ENCODE measurements at regions not wholly inside any gene's neighbourhood (a gene's known extent, or its start where the extent isn't known, plus 50 kb on each side); places are given as distances from the start of the nearest gene placed in this dataset.
"Not testable (repeated sequence)": the region's sequence is repeated elsewhere in the genome, so short reads cannot be mapped to it uniquely, and the experiment has no call there.

DNA sequence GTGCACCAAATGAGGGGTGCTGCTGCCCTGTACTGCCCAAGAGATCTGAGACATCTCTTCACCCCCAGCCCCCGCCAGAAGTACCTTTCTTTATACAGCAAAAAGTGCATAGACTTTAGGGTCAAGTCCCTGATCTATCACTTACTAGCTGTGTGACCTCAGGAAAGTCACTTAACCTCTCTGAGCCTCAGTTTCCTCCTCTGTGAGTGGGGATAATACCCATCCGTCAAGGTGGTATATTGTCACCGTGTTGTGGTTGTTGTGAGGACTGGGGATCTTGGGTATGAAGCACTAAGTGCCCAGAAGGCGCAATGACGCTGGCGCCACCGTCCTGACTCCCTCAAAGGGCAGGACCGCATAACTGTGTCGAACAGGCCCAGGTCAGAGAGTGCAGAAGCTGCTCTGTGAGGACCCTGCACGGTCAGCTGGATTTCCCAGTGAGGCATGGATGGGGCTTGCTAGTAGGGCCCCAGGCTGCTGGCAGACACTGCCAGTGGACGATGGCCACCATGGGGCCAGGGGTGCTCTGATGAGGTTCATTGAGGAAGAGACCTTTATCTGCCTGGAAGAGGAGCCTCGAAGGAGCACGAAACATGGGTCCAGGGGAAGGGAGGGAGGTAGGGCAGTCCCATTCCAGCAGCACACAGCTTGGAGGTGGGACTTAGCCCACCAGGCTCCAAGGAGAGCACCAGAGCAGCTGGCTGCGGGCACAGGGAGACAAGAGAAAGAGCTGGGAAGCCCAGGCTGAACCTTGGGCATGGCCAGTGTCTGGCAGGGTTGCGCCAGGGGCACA is 61.8 kb upstream of the LAPTM4A start:
- intact Hi-C loops (cut with DNase I) = no loop called here
- TF ChIP-seq, protein P1, sequence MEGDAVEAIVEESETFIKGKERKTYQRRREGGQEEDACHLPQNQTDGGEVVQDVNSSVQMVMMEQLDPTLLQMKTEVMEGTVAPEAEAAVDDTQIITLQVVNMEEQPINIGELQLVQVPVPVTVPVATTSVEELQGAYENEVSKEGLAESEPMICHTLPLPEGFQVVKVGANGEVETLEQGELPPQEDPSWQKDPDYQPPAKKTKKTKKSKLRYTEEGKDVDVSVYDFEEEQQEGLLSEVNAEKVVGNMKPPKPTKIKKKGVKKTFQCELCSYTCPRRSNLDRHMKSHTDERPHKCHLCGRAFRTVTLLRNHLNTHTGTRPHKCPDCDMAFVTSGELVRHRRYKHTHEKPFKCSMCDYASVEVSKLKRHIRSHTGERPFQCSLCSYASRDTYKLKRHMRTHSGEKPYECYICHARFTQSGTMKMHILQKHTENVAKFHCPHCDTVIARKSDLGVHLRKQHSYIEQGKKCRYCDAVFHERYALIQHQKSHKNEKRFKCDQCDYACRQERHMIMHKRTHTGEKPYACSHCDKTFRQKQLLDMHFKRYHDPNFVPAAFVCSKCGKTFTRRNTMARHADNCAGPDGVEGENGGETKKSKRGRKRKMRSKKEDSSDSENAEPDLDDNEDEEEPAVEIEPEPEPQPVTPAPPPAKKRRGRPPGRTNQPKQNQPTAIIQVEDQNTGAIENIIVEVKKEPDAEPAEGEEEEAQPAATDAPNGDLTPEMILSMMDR (IDR thresholded peaks at IDR 0.05) = no peak
- Histone ChIP-seq H3K4me3 (no peak overlapping the region), H3K27ac (no peak overlapping the region), H3K27me3 (ENCODE audit: low read depth) (no peaks in the 10 kb centered on the region), H3K4me1 (no peaks in the 10 kb centered on the region), H3K36me3 (no peaks in the 10 kb centered on the region), H3K9me3 (no peaks in the 10 kb centered on the region)
- DNase-seq (no peak), ATAC-seq (no peak)

DNA sequence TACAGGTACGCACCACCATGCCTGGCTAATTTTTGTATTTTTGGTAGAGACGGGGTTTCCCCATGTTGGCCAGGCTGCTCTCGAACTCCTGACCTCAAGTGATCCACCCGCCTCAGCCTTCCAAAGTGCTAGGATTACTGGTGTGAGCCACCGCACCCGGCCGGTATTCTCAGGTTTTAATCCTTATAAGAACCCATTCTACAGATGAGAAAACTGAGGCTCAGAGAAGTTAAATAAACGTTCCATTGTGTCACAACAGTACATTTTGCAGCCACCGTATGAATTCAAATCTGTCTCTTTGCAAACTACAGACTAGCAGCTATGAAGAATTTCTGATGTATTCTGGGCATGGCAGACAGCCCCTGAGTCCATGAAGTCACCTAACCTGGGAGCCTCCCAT is 60.9 kb upstream of the LAPTM4A start:
- H3K4me1 ChIP-seq; ATAC-seq; H3K27me3 ChIP-seq (ENCODE audit: low read depth); intact Hi-C loops (cut with DNase I); DNase-seq; H3K9me3 ChIP-seq; H3K4me3 ChIP-seq; H3K27ac ChIP-seq; H3K36me3 ChIP-seq: not testable (repeated sequence)

DNA sequence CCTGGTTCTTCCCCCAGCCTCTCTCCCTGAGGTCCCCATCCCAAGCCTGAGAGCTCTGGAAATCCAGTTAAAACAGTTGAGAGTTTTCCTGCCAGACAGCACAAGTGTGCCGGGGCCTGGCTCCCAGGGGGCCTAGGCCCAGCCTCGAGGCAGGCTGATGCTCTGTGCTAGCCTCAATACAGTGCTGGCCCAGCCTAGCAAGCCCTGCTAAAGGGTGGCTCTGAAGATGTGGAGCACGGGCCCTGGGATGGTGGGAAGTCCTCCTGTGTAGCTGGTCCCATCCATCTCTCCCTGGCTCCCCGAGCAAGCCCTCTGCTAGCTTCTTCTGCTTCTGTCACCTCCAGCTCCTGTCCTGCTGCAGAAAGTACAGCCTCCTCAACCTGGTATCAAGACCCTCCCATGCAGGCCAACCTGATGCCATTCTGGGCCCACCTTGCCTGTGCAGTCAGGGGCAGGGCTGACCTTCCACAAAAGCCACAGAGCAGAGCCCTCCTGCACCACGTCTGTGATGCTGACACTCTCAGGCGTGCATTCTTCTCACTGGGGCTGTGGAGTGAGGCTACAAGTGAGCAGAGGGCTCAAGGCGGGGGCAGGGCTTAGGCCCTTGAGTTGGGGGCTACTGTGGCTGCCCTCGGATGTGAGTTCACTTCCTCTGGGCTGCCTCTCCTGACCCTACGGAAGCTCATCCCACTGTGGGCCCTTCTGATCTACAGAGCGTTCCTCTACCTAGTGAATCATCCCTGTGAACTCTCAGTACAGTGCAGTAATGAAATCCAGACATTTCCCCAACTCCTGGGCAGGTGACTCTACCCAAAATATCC is 60.1 kb upstream of the LAPTM4A start:
- H3K9me3 ChIP-seq = no peaks in the 10 kb centered on the region
- ATAC-seq (no peak), DNase-seq (no peak)
- H3K27me3 ChIP-seq (ENCODE audit: low read depth) = no peaks in the 10 kb centered on the region
- TF ChIP-seq, protein P1 (IDR thresholded peaks at IDR 0.05) = no peak
- no peak overlapping the region for H3K4me3 ChIP-seq
- intact Hi-C loops (cut with DNase I) = no loop called here
- no peaks in the 10 kb centered on the region for H3K4me1 ChIP-seq
- no peaks in the 10 kb centered on the region for H3K36me3 ChIP-seq
- H3K27ac ChIP-seq = no peak overlapping the region

DNA sequence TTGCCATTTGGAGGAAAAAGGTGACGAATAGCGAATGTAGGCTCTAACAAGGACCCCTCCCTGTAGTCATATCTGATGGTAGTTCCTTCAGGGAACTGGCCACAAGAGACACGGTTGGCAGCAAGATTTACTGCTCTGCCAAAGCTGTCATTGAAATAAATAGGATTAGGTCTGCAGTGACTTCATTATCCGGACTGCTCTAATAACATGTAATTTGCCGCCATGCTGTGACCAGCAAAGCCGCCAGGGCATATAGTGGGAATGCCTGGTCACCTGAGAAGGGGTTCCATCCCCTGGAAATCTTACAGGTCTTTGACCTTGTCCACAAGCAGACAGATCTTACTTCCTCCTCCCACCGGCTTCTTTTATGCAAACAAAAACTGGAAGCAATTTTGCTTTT is 59.4 kb upstream of the LAPTM4A start:
- DNase-seq (no peak), ATAC-seq (no peak)
- TF ChIP-seq, protein P1 (IDR thresholded peaks at IDR 0.05) = no peak
- no peaks in the 10 kb centered on the region for H3K27me3 ChIP-seq (ENCODE audit: low read depth)
- intact Hi-C loops (cut with DNase I) = no loop called here
- H3K4me1 ChIP-seq = no peaks in the 10 kb centered on the region
- H3K9me3 ChIP-seq = no peaks in the 10 kb centered on the region
- H3K4me3 ChIP-seq = no peak overlapping the region
- no peaks in the 10 kb centered on the region for H3K36me3 ChIP-seq
- no peak overlapping the region for H3K27ac ChIP-seq

DNA sequence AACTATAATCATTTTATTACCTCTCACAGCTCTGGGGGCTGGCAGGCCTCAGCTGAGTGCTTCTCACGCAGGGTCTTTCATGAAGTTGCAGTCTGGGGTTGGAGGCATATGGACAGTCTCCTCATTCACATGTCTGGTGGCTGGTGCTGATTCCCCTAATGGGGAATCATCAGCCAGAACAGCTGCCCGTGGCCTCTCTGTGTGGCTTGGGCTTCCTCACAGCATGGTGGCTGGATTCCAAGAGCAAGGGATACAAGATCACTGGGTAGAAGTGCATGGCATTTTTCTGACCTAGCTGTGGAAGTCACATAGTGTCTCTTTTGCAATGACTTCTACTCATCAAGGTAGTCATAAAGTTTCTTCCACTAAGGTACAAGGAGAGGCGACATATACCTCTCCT is 59.0 kb upstream of the LAPTM4A start:
- no peaks in the 10 kb centered on the region for H3K9me3 ChIP-seq
- TF ChIP-seq, protein P1 (IDR thresholded peaks at IDR 0.05) = no peak
- no peaks in the 10 kb centered on the region for H3K36me3 ChIP-seq
- intact Hi-C loops (cut with DNase I) = no loop called here
- no peak for DNase-seq
- no peak overlapping the region for H3K27ac ChIP-seq
- H3K4me3 ChIP-seq = no peak overlapping the region
- no peaks in the 10 kb centered on the region for H3K4me1 ChIP-seq
- ATAC-seq = no peak
- H3K27me3 ChIP-seq (ENCODE audit: low read depth) = no peaks in the 10 kb centered on the region
